ENCODE measurements at regions not wholly inside any gene's neighbourhood (a gene's known extent, or its start where the extent isn't known, plus 50 kb on each side); places are given as distances from the start of the nearest gene placed in this dataset.

- peak; percentile 1 for DNase-seq
Measured at GRCh38 chr3:76352051-76352450, 566.7 kb upstream of the ZNF717 start.

- DNase-seq = no peak
Measured at GRCh38 chr3:76352511-76353284, 567.3 kb upstream of the ZNF717 start.

- no peak for DNase-seq
Measured at GRCh38 chr3:76353683-76354082, 568.3 kb upstream of the ZNF717 start.

GRCh38 chr3:76361010-76361409 is 575.7 kb upstream of the ZNF717 start:
- DNase-seq = no peak

- no peak for DNase-seq
Measured at GRCh38 chr3:76362643-76363042, 577.3 kb upstream of the ZNF717 start.

GRCh38 chr3:76365275-76365674 is 579.9 kb upstream of the ZNF717 start:
- DNase-seq = no peak

- DNase-seq = no peak
Measured at GRCh38 chr3:76367281-76367680, 581.9 kb upstream of the ZNF717 start.

- DNase-seq = no peak
Measured at GRCh38 chr3:76369170-76369569, 583.8 kb upstream of the ZNF717 start.

GRCh38 chr3:76370749-76371520 is 585.6 kb upstream of the ZNF717 start:
- DNase-seq = no peak

GRCh38 chr3:76372497-76372896 is 587.1 kb upstream of the ZNF717 start:
- no peak for DNase-seq

GRCh38 chr3:76377074-76377473 is 591.7 kb upstream of the ZNF717 start:
- DNase-seq = no peak

GRCh38 chr3:76378789-76379188 is 593.4 kb upstream of the ZNF717 start:
- no peak for DNase-seq

GRCh38 chr3:76383781-76384180 is 598.4 kb upstream of the ZNF717 start:
- DNase-seq = no peak

- no peak for DNase-seq
Measured at GRCh38 chr3:76387000-76387399, 601.7 kb upstream of the ZNF717 start.

- no peak for DNase-seq
Measured at GRCh38 chr3:76400141-76400540, 614.8 kb upstream of the ZNF717 start.

- no peak for DNase-seq
Measured at GRCh38 chr3:76402926-76403325, 617.6 kb upstream of the ZNF717 start.

- no peak for DNase-seq
Measured at GRCh38 chr3:76403556-76403955, 618.2 kb upstream of the ZNF717 start.

GRCh38 chr3:76405196-76405595 is 619.8 kb upstream of the ZNF717 start:
- no peak for DNase-seq

- no peak for DNase-seq
Measured at GRCh38 chr3:76410762-76411281, 625.5 kb upstream of the ZNF717 start.

GRCh38 chr3:76415384-76415783 is 624.5 kb upstream of the ROBO2 start:
- no peak for DNase-seq

- no peak for DNase-seq
Measured at GRCh38 chr3:76429581-76430177, 610.2 kb upstream of the ROBO2 start.

GRCh38 chr3:76432396-76432795 is 607.5 kb upstream of the ROBO2 start:
- DNase-seq = no peak

- DNase-seq = no peak
Measured at GRCh38 chr3:76436894-76437293, 603.0 kb upstream of the ROBO2 start.

- DNase-seq = no peak
Measured at GRCh38 chr3:76438971-76439370, 600.9 kb upstream of the ROBO2 start.
